Activated T-helper 1 cell treated with anti-CD3 and anti-CD28 coated beads, Interleukin-12 subunit alpha, Interleukin-12 subunit beta, Interleukin-2, Interleukin-4 antibody, amounts not matched to agents 30 ng/mL and 10 ng/mL and 1 ng/mL, durations not matched to agents 14 hours and 24 hours and 36 hours (primary cell): ENCODE measurements at regions not wholly inside any gene's neighbourhood (a gene's known extent, or its start where the extent isn't known, plus 50 kb on each side); places are given as distances from the start of the nearest gene placed in this dataset.
"Not testable (repeated sequence)": the region's sequence is repeated elsewhere in the genome, so short reads cannot be mapped to it uniquely, and the experiment has no call there.

ENCODE experiments used
- DNase-seq: peaks from one replicate; pipeline ENCODE4 v3.0.0; 2021; ENCODE audit warnings: low spot score
- H3K27ac Mint-ChIP-seq: one replicate; pipeline ENCODE4 v1.8.0; 2021; ENCODE audit warnings: mild to moderate bottlenecking, mixed read lengths
- H3K27me3 Mint-ChIP-seq: one replicate; pipeline ENCODE4 v1.8.0; 2022; ENCODE audit warnings: mild to moderate bottlenecking, moderate library complexity, mixed read lengths; ENCODE audit not compliant: insufficient read depth
- H3K36me3 Mint-ChIP-seq: one replicate; pipeline ENCODE4 v1.8.0; 2021; ENCODE audit warnings: low read depth, mixed read lengths
- H3K4me1 Mint-ChIP-seq: one replicate; pipeline ENCODE4 v1.8.0; 2021; ENCODE audit warnings: low read depth, mixed read lengths
- H3K4me3 Mint-ChIP-seq: one replicate; pipeline ENCODE4 v1.8.0; 2021; ENCODE audit warnings: mild to moderate bottlenecking, moderate library complexity, mixed read lengths
- H3K9me3 Mint-ChIP-seq: one replicate; pipeline ENCODE4 v1.8.0; 2021; ENCODE audit warnings: mixed read lengths
- intact Hi-C: fragments of 100-400 bp; cut with micrococcal nuclease; formaldehyde crosslinking; loops from one replicate; pipeline ENCODE4 v1.15.1; 2024

DNA sequence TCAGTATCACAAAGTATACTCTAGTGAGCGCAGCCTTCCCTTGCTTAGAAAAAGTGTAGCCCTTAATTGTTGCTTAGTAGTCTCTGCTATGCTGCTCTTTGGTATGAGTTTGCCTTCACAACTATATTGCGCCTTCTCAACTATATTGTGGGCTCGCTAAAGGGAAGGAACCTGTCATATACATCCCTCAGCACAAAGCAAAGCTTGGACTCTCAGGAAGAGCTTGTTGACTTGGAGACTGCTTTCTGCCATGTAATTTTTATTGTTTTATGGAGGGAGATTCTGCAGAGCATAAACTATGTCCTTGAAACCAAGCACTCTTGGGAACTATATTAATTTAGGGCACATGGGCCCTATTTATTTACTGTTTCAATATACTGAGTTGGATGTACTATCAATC lies 119.1 kb upstream of the HAPLN1 start:
- H3K27me3 Mint-ChIP-seq = peaks cover 5% of the 10 kb centered on the region
- no peak overlapping the region for H3K27ac Mint-ChIP-seq
- H3K9me3 Mint-ChIP-seq = peaks cover 13% of the 10 kb centered on the region
- intact Hi-C loops = no loop called here
- H3K4me1 Mint-ChIP-seq = peaks cover 11% of the 10 kb centered on the region
- peaks cover 4% of the 10 kb centered on the region for H3K36me3 Mint-ChIP-seq
- no peak for DNase-seq
- H3K4me3 Mint-ChIP-seq = no peak overlapping the region

DNA sequence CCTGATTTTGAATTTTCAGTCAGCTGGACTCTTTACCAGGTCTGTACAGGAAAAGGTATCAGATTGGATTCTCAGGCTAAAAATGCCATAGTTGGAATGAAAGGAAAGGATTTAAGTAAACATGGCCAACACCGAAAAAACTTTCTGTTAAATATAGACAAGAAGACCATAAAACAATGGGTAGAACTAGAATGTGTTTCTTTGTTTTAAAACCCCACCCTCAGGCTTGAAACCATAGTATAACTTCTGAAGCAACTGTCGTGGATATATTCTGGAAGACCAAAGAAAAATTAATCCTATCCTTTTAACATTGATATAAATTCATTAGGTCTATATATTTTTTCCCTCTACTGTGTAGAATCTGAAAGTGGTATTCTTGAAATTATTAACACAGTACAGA lies 118.6 kb upstream of the HAPLN1 start:
- DNase-seq = no peak
- Mint-ChIP-seq H3K27ac (no peak overlapping the region), H3K9me3 (peaks cover 12% of the 10 kb centered on the region), H3K27me3 (peaks cover 5% of the 10 kb centered on the region), H3K4me1 (peaks cover 6% of the 10 kb centered on the region), H3K4me3 (no peak overlapping the region), H3K36me3 (peaks cover 4% of the 10 kb centered on the region)
- intact Hi-C loops = no loop called here

DNA sequence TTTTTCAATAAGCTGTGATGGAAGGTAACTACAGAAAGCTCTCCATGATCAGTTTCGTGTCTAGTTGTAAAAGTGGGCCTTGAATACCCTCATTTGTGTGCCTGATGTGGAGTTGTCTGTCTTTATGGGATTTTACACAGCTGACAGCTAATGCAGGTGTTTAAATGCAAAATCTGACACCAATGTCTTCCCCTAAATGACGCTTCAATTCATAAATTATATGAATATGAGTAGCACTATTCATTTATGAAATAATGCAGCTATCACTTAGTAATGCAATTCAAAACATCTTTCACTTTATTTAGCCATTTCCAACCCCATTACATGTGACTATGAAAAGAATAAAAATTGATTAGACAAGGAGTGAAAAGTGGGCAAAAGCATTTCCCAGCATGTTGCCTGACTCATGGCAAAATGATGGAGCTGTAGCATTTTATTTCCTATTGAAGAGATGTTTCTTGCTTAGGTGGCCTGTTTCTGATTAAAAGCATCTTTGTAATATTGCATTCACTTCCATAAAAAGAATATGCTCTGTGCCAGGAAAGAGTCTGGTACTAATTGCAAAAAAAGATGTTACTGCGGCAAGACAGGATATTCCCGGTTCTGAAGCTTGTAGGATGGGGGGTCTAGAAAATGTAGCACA lies 116.7 kb upstream of the HAPLN1 start:
- Mint-ChIP-seq H3K27me3 (peaks cover 6% of the 10 kb centered on the region), H3K4me1 (no peaks in the 10 kb centered on the region), H3K4me3 (no peak overlapping the region), H3K36me3 (peaks cover 2% of the 10 kb centered on the region), H3K9me3 (peaks cover 7% of the 10 kb centered on the region), H3K27ac (no peak overlapping the region)
- intact Hi-C loops = no loop called here
- DNase-seq = no peak

DNA sequence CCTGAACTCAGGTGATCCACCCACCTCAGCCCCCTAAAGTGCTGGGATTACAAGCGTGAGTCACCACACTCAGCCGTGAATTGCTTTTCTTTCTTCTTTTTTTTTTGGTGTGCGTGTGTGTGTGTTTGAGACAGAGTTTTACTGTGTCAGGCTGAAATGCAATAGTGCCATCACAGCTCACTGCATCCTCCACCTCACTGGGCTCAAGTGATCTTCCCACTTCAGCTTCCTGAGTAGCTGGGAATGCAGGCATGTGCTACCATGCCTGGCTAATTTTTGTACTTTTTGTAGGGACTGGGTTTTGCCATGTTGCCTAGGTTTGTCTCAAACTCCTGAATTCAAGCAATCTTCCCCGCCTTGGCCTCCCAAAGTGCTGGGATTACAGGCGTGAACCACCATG lies 113.7 kb upstream of the HAPLN1 start:
- Mint-ChIP-seq H3K36me3 (no peaks in the 10 kb centered on the region), H3K4me3 (no peak overlapping the region), H3K4me1 (no peaks in the 10 kb centered on the region), H3K27me3 (peaks cover 7% of the 10 kb centered on the region), H3K27ac (no peak overlapping the region), H3K9me3 (no peaks in the 10 kb centered on the region)
- no peak for DNase-seq
- intact Hi-C loops = no loop called here

DNA sequence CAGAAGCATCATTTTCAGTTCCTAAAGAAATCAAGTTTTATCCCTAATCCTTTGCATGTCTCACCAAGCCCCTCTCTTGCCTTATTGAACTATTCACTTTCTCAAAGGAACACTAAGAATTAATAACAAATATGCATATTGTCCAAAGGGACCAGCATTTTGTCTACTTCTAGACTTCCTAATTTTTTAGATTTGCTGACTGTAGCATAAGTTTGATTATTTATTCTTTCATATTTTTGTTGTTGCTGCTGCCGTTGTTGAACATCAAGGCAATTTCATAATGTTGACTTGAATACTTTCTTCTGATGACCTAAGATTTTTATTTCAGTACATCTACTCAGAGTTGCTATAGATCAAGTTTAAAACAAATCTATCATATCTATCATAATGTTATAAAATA lies 111.2 kb upstream of the HAPLN1 start:
- no peak overlapping the region for H3K4me3 Mint-ChIP-seq
- H3K9me3 Mint-ChIP-seq = no peaks in the 10 kb centered on the region
- H3K27me3 Mint-ChIP-seq = peaks cover 7% of the 10 kb centered on the region
- no peaks in the 10 kb centered on the region for H3K36me3 Mint-ChIP-seq
- no peaks in the 10 kb centered on the region for H3K4me1 Mint-ChIP-seq
- intact Hi-C loops = no loop called here
- H3K27ac Mint-ChIP-seq = no peak overlapping the region
- DNase-seq = no peak

DNA sequence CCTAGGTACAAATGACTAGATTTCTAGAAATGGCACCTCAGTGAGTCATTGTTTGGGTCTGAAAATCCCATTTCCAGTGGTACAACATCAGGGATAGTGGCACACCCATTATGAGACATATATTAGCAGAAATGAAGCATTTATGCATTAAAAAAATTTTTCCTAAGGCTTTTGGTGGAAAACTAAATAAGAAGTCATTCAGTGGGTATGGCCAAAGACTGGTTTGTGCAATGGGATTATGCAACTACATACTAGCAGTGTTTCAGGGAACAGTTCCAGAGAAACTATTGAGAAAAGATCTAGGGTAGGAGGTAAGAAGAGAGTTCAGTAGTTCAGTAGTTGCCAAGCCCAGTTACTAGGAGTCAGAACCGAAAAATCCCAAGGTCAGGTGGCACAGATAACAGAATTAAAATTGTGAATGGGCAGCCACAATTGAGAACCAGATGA lies 106.5 kb upstream of the HAPLN1 start:
- no peaks in the 10 kb centered on the region for H3K9me3 Mint-ChIP-seq
- no peaks in the 10 kb centered on the region for H3K36me3 Mint-ChIP-seq
- DNase-seq = no peak
- H3K4me1 Mint-ChIP-seq = no peaks in the 10 kb centered on the region
- no peak overlapping the region for H3K4me3 Mint-ChIP-seq
- intact Hi-C loops = no loop called here
- H3K27ac Mint-ChIP-seq = no peak overlapping the region
- H3K27me3 Mint-ChIP-seq = peaks cover 2% of the 10 kb centered on the region

DNA sequence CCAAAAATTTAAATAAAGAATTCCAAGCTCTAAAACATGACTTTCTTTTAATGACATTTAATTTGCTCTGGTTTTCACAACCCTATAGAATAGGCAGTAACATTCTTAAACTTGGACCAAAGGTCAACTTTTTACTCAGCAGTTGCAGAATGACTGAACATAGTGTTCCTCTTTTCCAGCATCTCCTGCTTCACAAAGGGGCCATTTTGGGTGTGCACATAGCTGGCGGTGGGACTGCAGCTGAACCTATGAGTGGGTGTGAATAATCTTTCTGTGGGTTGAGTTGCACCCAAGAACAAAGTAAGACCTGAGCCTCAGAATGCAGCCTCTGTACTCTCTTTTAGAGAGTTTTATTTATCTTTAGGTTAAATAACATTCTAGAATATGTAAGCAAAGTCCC lies 96.9 kb upstream of the HAPLN1 start:
- intact Hi-C loops = no loop called here
- Mint-ChIP-seq H3K27me3 (peaks cover 3% of the 10 kb centered on the region), H3K4me1 (no peaks in the 10 kb centered on the region), H3K27ac (no peak overlapping the region), H3K36me3 (no peaks in the 10 kb centered on the region), H3K4me3 (no peak overlapping the region), H3K9me3 (peaks cover 4% of the 10 kb centered on the region)
- DNase-seq = no peak

DNA sequence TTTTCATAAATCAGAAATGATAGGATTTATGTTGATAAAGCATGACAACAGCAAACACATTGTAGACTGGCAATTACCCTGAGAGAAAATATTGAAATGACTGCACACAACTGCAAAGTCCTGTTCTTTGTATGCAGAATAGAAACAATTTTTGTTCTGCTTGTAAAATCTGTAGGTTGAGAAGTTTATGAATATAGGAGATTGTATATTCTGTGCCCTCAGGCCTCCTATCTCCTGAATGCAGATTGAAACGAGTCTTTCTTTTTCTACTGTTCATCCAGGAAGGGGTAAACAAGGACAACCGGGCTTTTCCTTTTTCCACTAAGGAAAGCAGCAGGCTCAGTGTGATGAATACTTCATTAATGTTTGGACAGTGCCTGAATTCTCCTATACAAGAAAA lies 95.0 kb upstream of the HAPLN1 start:
- Mint-ChIP-seq H3K36me3 (no peaks in the 10 kb centered on the region), H3K4me1 (no peaks in the 10 kb centered on the region), H3K4me3 (no peak overlapping the region), H3K9me3 (peaks cover 4% of the 10 kb centered on the region), H3K27me3 (peaks cover 3% of the 10 kb centered on the region), H3K27ac (no peak overlapping the region)
- intact Hi-C loops = no loop called here
- DNase-seq = no peak

DNA sequence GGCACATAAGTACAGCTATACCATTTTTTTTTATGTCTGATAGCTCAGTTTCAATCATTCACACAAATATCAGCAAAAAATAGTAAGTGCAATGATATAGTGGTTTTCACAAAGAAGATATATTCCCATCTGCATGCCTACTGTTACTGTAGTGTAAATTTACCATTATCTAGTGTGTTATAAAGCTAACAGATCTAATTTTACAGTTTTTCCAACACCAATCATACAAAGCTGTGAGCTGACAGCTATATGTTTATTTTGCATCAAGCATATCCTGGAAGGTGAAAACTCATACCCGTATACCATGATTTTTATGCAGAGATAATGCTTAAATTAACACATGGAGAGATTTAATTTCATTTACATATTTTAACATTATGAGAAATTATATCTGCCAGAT lies 89.9 kb upstream of the HAPLN1 start:
- no peak for DNase-seq
- H3K4me3 Mint-ChIP-seq = no peak overlapping the region
- H3K36me3 Mint-ChIP-seq = no peaks in the 10 kb centered on the region
- no peaks in the 10 kb centered on the region for H3K27me3 Mint-ChIP-seq
- intact Hi-C loops = no loop called here
- H3K4me1 Mint-ChIP-seq = no peaks in the 10 kb centered on the region
- H3K27ac Mint-ChIP-seq = no peak overlapping the region
- H3K9me3 Mint-ChIP-seq = no peaks in the 10 kb centered on the region

DNA sequence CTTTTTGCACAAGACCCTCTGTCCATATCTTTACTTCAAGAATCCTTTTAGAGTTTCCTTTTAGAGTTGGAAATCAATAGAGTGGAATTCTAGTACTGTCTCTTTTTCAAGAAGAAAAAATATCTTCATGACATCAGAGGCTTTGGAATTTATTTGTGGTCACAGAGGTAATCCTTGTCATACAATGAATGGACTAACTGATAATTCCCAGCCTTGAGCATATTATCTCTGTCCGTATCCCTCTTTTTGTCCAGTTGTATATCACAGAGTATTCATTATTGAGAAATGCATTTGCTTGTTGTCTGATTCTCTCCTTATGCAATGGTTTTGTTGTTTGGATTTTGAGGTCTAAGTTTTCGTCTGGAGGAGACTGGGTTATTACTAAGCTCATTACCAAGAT lies 82.0 kb upstream of the HAPLN1 start:
- H3K27me3 Mint-ChIP-seq = peaks cover 2% of the 10 kb centered on the region
- no peaks in the 10 kb centered on the region for H3K9me3 Mint-ChIP-seq
- H3K4me3 Mint-ChIP-seq = no peak overlapping the region
- H3K36me3 Mint-ChIP-seq = no peaks in the 10 kb centered on the region
- DNase-seq = no peak
- intact Hi-C loops = no loop called here
- no peak overlapping the region for H3K27ac Mint-ChIP-seq
- H3K4me1 Mint-ChIP-seq = no peaks in the 10 kb centered on the region

DNA sequence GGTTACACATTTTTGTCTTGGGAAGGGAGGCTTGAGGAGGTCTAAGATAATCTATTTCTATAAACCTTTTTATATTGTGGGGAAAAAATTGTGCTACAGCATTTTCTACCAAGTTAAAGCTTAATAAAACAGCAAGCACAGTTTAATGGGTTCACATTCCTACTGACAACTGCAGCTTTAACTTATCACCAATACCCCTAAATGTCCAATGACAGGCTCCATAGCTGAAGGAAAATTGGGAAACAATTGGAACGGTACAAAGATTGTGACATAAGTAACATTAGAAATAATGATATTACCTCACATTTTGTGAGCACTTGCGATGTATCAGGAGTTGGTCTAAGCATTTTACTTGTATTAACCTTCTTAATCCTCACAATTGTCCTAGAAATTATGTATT lies 79.5 kb upstream of the HAPLN1 start:
- Mint-ChIP-seq H3K27ac (no peak overlapping the region), H3K9me3 (no peaks in the 10 kb centered on the region), H3K27me3 (peaks cover 2% of the 10 kb centered on the region), H3K4me1 (no peaks in the 10 kb centered on the region), H3K4me3 (no peak overlapping the region), H3K36me3 (no peaks in the 10 kb centered on the region)
- intact Hi-C loops = no loop called here
- DNase-seq = no peak

DNA sequence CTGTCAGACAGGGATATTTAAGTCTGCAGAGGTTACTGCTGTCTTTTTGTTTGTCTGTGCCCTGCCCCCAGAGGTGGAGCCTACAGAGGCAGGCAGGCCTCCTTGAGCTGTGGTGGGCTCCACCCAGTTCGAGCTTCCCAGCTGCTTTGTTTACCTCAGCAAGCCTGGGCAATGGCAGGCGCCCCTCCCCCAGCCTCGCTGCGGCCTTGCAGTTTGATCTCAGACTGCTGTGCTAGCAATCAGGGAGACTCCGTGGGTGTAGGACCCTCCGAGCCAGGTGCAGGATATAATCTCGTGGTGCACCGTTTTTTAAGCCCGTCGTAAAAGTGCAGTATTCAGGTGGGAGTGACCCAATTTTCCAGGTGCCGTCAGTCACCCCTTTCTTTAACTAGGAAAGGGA lies 78.4 kb upstream of the HAPLN1 start:
- H3K27ac Mint-ChIP-seq, DNase-seq, H3K36me3 Mint-ChIP-seq, intact Hi-C loops, H3K4me3 Mint-ChIP-seq, H3K9me3 Mint-ChIP-seq, H3K4me1 Mint-ChIP-seq, H3K27me3 Mint-ChIP-seq: not testable (repeated sequence)

DNA sequence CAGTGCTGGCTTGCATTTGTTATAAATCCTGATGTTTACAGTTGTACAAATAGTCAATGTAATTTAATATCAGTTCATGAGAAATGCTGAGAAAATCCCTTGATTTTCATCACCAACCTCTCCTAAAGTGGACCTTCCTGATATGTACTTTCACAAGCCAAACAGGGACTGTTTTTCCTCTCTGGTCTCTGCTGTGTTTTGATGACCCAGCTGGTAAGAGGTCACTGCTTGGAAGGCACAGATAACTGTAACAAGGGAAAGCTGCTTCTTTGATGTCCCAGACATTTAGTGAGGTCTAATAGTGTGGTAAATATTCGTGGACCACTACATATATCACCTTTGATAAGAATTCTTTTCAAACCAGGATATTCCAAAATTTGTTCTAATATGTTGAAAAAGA lies 68.7 kb upstream of the HAPLN1 start:
- Mint-ChIP-seq H3K4me1 (no peaks in the 10 kb centered on the region), H3K4me3 (no peak overlapping the region), H3K36me3 (no peaks in the 10 kb centered on the region), H3K27me3 (no peaks in the 10 kb centered on the region), H3K9me3 (no peaks in the 10 kb centered on the region), H3K27ac (no peak overlapping the region)
- DNase-seq = no peak
- intact Hi-C loops = no loop called here

DNA sequence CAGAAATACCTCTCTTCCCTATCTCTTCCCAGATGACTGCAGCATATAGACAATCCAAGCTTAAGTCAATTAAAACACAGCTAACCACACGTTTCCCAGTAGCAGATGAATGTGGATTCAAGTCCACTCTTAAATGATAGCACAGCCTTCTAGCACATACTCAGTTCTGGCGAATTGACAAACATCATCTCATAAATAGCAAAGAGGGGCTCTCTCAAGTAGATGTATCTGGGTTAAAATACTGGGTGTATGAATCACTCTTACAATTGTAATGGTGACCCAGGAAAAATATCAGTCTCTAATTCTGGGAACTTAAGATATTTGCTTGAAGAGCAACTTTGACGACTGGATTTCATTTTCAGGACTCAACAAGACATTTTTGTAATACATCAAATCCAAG lies 67.0 kb upstream of the HAPLN1 start:
- H3K27ac Mint-ChIP-seq = no peak overlapping the region
- H3K36me3 Mint-ChIP-seq = no peaks in the 10 kb centered on the region
- DNase-seq = no peak
- intact Hi-C loops = no loop called here
- no peaks in the 10 kb centered on the region for H3K9me3 Mint-ChIP-seq
- no peaks in the 10 kb centered on the region for H3K4me1 Mint-ChIP-seq
- H3K27me3 Mint-ChIP-seq = no peaks in the 10 kb centered on the region
- no peak overlapping the region for H3K4me3 Mint-ChIP-seq
